Erythroblast (primary cell): ENCODE measurements at regions not wholly inside any gene's neighbourhood (a gene's known extent, or its start where the extent isn't known, plus 50 kb on each side); places are given as distances from the start of the nearest gene placed in this dataset.

Source experiments
- GATA1 ChIP-seq: IDR thresholded peaks from 2 replicates; pipeline ENCODE4 v1.6.1; 2011; ENCODE audit warnings: low read depth, mild to moderate bottlenecking, control low read depth, low read length, moderate library complexity
- POLR2A ChIP-seq: IDR thresholded peaks from 2 replicates; pipeline ENCODE4 v1.6.1; 2011; ENCODE audit warnings: mild to moderate bottlenecking, low read length

- no peak for TF ChIP-seq POLR2A
- no peak for TF ChIP-seq GATA1
Measured at GRCh38 chr5:33075731-33076130, 364.6 kb downstream of the NPR3 start.
